ENCODE measurements at regions not wholly inside any gene's neighbourhood (a gene's known extent, or its start where the extent isn't known, plus 50 kb on each side); places are given as distances from the start of the nearest gene placed in this dataset.

DNA sequence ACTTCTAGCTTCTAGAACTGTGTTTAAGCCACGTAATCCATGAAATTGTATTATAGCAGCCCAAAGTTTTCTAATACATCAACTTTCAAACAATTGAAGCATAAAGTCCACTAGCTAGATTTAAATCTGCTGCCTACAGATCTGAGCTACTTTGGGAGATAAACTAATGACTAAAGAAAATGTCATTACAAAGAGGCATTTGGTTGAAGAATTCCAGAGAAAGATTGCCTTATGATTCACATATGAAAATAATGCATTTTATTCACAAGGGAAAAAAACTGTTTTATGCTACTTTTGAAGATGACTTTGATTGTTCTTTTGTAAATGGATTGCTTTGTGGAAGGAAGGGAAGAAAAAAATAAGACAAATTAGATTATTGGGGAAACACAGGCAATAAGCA lies 124.1 kb upstream of the SLIT2 start:
- no peak for TF ChIP-seq ZNF326 (CRISPR knock-in tag; IDR thresholded peaks at IDR 0.05; ENCODE audit: borderline replicate concordance)
- TF ChIP-seq, protein P1, sequence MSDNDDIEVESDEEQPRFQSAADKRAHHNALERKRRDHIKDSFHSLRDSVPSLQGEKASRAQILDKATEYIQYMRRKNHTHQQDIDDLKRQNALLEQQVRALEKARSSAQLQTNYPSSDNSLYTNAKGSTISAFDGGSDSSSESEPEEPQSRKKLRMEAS (IDR thresholded peaks at IDR 0.05), result no peak
- no peak for TF ChIP-seq ZNF335 (CRISPR knock-in tag; IDR thresholded peaks at IDR 0.05)
- no peak for TF ChIP-seq PAWR (CRISPR knock-in tag; IDR thresholded peaks at IDR 0.05; ENCODE audit: borderline replicate concordance)
- TF ChIP-seq FOXM1 (CRISPR knock-in tag; IDR thresholded peaks at IDR 0.05), result no peak
- TF ChIP-seq JUN (CRISPR knock-in tag; IDR thresholded peaks at IDR 0.05), result no peak
- TF ChIP-seq CTCF (CRISPR knock-in tag; IDR thresholded peaks at IDR 0.05), result no peak
- no peak for TF ChIP-seq ZBTB8A (CRISPR knock-in tag; IDR thresholded peaks at IDR 0.05; ENCODE audit: borderline replicate concordance, low read depth)
- no peak for TF ChIP-seq TBP (CRISPR knock-in tag; IDR thresholded peaks at IDR 0.05)
- TF ChIP-seq ZNF558 (CRISPR knock-in tag; IDR thresholded peaks at IDR 0.05; ENCODE audit: borderline replicate concordance), result no peak

Data from HepG2 (cell line).